ENCODE measurements at regions not wholly inside any gene's neighbourhood (a gene's known extent, or its start where the extent isn't known, plus 50 kb on each side); places are given as distances from the start of the nearest gene placed in this dataset.

GRCh38 chr5:117999939-118000549 is 988.3 kb downstream of the DTWD2 start:
- intact Hi-C loops (cut with micrococcal nuclease; ENCODE audit: unreplicated experiment), result no loop called here
- no TSS peak for BruUV-seq (replicated peaks)
- no peak for DNase-seq
- no peak overlapping the region for H2AFZ ChIP-seq
- H3K27me3 ChIP-seq (ENCODE audit: insufficient read depth, low read depth), result no peaks in the 10 kb centered on the region
- TF ChIP-seq EZH2 (IDR thresholded peaks at IDR 0.05; ENCODE audit: low read depth), result no peak
- no peak for TF ChIP-seq CTCF (conservative IDR thresholded peaks at IDR 0.05)
- no peaks in the 10 kb centered on the region for H3K4me1 ChIP-seq (replicated peaks; ENCODE audit: insufficient read depth)
- H3K36me3 ChIP-seq (ENCODE audit: low read depth), result no peaks in the 10 kb centered on the region
- H3F3A ChIP-seq (ENCODE audit: insufficient read depth, low read depth), result no peaks in the 10 kb centered on the region
- H3K9me3 ChIP-seq (ENCODE audit: insufficient read depth, low read depth), result no peaks in the 10 kb centered on the region
- ChIA-PET CTCF (no interaction called here), POLR2A (ENCODE audit: unreplicated experiment) (no interaction called here)
- H3K9me2 ChIP-seq (ENCODE audit: insufficient read depth), result 0 out of 2 replicates have a peak, but pooled peaks cover 6% of the 10 kb centered on the region
- H3K79me2 ChIP-seq (ENCODE audit: low read depth), result no peaks in the 10 kb centered on the region
- H4K20me1 ChIP-seq (ENCODE audit: insufficient read depth), result no peaks in the 10 kb centered on the region
- H3K4me3 ChIP-seq, result no peak overlapping the region
- no peak overlapping the region for H3K27ac ChIP-seq
- H3K4me2 ChIP-seq, result no peak overlapping the region

GRCh38 chr5:117982691-117983090 is 1005.7 kb downstream of the DTWD2 start:
- Histone ChIP-seq H3F3A (ENCODE audit: insufficient read depth, low read depth) (no peaks in the 10 kb centered on the region), H3K4me2 (no peak overlapping the region), H4K20me1 (ENCODE audit: insufficient read depth) (no peaks in the 10 kb centered on the region), H3K36me3 (ENCODE audit: low read depth) (no peaks in the 10 kb centered on the region), H2AFZ (no peak overlapping the region), H3K4me3 (no peak overlapping the region), H3K79me2 (ENCODE audit: low read depth) (no peaks in the 10 kb centered on the region), H3K9me2 (ENCODE audit: insufficient read depth) (no peaks in the 10 kb centered on the region), H3K27ac (no peak overlapping the region), H3K4me1 (replicated peaks; ENCODE audit: insufficient read depth) (no peaks in the 10 kb centered on the region), H3K27me3 (ENCODE audit: insufficient read depth, low read depth) (no peaks in the 10 kb centered on the region), H3K9me3 (ENCODE audit: insufficient read depth, low read depth) (no peaks in the 10 kb centered on the region)
- TF ChIP-seq EZH2 (IDR thresholded peaks at IDR 0.05; ENCODE audit: low read depth), result no peak
- TF ChIP-seq CTCF (conservative IDR thresholded peaks at IDR 0.05), result no peak
- no TSS peak for BruUV-seq (replicated peaks)
- intact Hi-C loops (cut with micrococcal nuclease; ENCODE audit: unreplicated experiment), result no loop called here
- ChIA-PET CTCF (no interaction called here), POLR2A (ENCODE audit: unreplicated experiment) (no interaction called here)
- no peak for DNase-seq

GRCh38 chr5:117973785-117974184 is 1014.6 kb downstream of the DTWD2 start:
- no peaks in the 10 kb centered on the region for H3K4me1 ChIP-seq (replicated peaks; ENCODE audit: insufficient read depth)
- no peaks in the 10 kb centered on the region for H3K36me3 ChIP-seq (ENCODE audit: low read depth)
- H2AFZ ChIP-seq, result no peak overlapping the region
- H3K9me3 ChIP-seq (ENCODE audit: insufficient read depth, low read depth), result no peaks in the 10 kb centered on the region
- H3K4me3 ChIP-seq, result no peak overlapping the region
- no peaks in the 10 kb centered on the region for H3F3A ChIP-seq (ENCODE audit: insufficient read depth, low read depth)
- no peaks in the 10 kb centered on the region for H3K9me2 ChIP-seq (ENCODE audit: insufficient read depth)
- H4K20me1 ChIP-seq (ENCODE audit: insufficient read depth), result no peaks in the 10 kb centered on the region
- no peak overlapping the region for H3K4me2 ChIP-seq
- H3K27ac ChIP-seq, result no peak overlapping the region
- DNase-seq, result no peak
- TF ChIP-seq EZH2 (IDR thresholded peaks at IDR 0.05; ENCODE audit: low read depth) (no peak), CTCF (conservative IDR thresholded peaks at IDR 0.05) (no peak)
- POLR2A ChIA-PET (ENCODE audit: unreplicated experiment), result no interaction called here
- H3K79me2 ChIP-seq (ENCODE audit: low read depth), result no peaks in the 10 kb centered on the region
- no peaks in the 10 kb centered on the region for H3K27me3 ChIP-seq (ENCODE audit: insufficient read depth, low read depth)
- intact Hi-C loops (cut with micrococcal nuclease; ENCODE audit: unreplicated experiment), result no loop called here
- BruUV-seq (replicated peaks), result no TSS peak
- CTCF ChIA-PET, result no interaction called here
